T-helper 17 cell (primary cell): ENCODE measurements at regions not wholly inside any gene's neighbourhood (a gene's known extent, or its start where the extent isn't known, plus 50 kb on each side); places are given as distances from the start of the nearest gene placed in this dataset.
"Not testable (repeated sequence)": the region's sequence is repeated elsewhere in the genome, so short reads cannot be mapped to it uniquely, and the experiment has no call there.

Experiments used
- ATAC-seq: fragments of 150-1000 bp; cut with Tn5 transposase; 2 replicates; pipeline ENCODE4 v1.10.0; 2021; ENCODE audit warnings: mild to moderate bottlenecking, moderate library complexity
- DNase-seq, 3 donors: peaks; one replicate each; pipeline versions ENCODE4 v3.0.0 to v3.0.0-alpha.2; 2020 to 2021
- H3K9me3 ChIP-seq: one replicate; pipeline ENCODE4 v1.7.0; 2013; ENCODE audit warnings: low read length, mild to moderate bottlenecking; ENCODE audit not compliant: control insufficient read depth, poor library complexity, severe bottlenecking
- H3K27ac Mint-ChIP-seq: one replicate; pipeline ENCODE4 v1.8.0; 2022; ENCODE audit warnings: mild to moderate bottlenecking, moderate library complexity, mixed read lengths
- H3K27me3 Mint-ChIP-seq: one replicate; pipeline ENCODE4 v1.8.0; 2022; ENCODE audit warnings: mixed read lengths
- H3K36me3 Mint-ChIP-seq: one replicate; pipeline ENCODE4 v1.8.0; 2022; ENCODE audit warnings: low read depth, mixed read lengths
- H3K4me1 Mint-ChIP-seq: one replicate; pipeline ENCODE4 v1.8.0; 2022; ENCODE audit warnings: mild to moderate bottlenecking, mixed read lengths
- H3K4me3 Mint-ChIP-seq: one replicate; pipeline ENCODE4 v1.8.0; 2022; ENCODE audit warnings: mild to moderate bottlenecking, moderate library complexity, mixed read lengths

DNA sequence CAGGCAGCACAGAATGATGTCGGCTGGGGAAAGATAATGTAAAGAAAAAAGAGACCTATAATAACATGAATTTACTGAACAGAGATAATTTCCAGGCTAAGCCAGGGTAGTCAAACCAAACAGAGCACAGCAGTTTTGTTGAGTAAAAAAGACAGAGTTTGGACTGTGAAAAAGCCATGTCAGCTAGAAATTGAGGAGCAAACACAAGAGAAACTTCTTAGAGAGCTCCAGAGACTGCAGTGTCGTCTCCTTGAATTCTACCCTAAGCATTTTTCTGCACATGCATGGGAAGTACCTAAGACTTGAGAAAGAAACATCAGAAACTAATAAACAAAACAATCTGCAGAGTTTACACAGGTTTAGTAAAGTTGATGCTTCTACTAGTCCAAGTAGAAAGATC is 1098.8 kb upstream of the CDH8 start:
- Mint-ChIP-seq H3K27me3 (no peaks in the 10 kb centered on the region), H3K4me3 (no peak overlapping the region), H3K36me3 (no peaks in the 10 kb centered on the region), H3K4me1 (no peaks in the 10 kb centered on the region), H3K27ac (no peak overlapping the region)
- DNase-seq (no peak), ATAC-seq (no peak)
- no peaks in the 10 kb centered on the region for H3K9me3 ChIP-seq

DNA sequence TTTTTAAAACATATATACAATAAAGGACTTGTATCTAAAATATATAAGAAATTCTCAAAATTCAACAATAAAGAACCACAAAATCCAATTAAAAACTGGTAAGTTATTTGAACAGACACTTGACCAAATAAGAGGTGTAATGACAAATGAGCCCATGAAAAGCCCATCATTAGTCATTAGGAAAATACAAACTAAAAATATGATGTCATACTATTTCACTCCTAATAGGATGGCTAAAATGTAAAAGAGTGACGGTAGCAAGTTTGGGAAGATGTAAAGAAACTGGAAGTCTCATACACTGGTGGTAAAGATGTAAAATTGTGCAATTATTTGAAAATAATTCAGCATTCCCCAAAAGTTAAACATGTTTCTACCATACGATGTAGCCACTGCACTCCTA is 1095.3 kb upstream of the CDH8 start:
- no peaks in the 10 kb centered on the region for H3K36me3 Mint-ChIP-seq
- H3K4me1 Mint-ChIP-seq = no peaks in the 10 kb centered on the region
- H3K9me3 ChIP-seq = no peaks in the 10 kb centered on the region
- H3K27ac Mint-ChIP-seq = no peak overlapping the region
- DNase-seq (no peak), ATAC-seq (no peak)
- H3K4me3 Mint-ChIP-seq = no peak overlapping the region
- no peaks in the 10 kb centered on the region for H3K27me3 Mint-ChIP-seq

DNA sequence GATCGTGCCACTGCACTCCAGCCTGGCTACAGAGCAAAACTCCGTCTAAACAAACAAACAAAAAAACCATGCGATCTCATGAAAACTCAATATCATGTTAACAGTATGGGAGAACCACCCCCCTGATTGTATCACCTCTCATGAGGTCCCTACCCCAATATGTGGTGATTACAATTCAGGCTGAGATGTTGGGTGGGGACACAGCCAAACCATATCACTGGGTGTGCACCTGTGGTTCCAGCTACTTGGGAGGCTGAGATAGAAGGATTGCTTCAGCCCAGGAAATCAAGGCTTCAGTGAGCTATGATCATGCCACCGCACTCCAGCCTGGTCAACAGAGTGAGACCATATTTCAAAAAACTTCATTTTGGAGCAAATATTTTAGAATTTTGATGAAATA is 1094.7 kb upstream of the CDH8 start:
- DNase-seq = no peak
- no peak for ATAC-seq
- H3K9me3 ChIP-seq = no peaks in the 10 kb centered on the region
- H3K27me3 Mint-ChIP-seq = no peaks in the 10 kb centered on the region
- no peak overlapping the region for H3K4me3 Mint-ChIP-seq
- no peaks in the 10 kb centered on the region for H3K4me1 Mint-ChIP-seq
- H3K27ac Mint-ChIP-seq = no peak overlapping the region
- H3K36me3 Mint-ChIP-seq = no peaks in the 10 kb centered on the region

DNA sequence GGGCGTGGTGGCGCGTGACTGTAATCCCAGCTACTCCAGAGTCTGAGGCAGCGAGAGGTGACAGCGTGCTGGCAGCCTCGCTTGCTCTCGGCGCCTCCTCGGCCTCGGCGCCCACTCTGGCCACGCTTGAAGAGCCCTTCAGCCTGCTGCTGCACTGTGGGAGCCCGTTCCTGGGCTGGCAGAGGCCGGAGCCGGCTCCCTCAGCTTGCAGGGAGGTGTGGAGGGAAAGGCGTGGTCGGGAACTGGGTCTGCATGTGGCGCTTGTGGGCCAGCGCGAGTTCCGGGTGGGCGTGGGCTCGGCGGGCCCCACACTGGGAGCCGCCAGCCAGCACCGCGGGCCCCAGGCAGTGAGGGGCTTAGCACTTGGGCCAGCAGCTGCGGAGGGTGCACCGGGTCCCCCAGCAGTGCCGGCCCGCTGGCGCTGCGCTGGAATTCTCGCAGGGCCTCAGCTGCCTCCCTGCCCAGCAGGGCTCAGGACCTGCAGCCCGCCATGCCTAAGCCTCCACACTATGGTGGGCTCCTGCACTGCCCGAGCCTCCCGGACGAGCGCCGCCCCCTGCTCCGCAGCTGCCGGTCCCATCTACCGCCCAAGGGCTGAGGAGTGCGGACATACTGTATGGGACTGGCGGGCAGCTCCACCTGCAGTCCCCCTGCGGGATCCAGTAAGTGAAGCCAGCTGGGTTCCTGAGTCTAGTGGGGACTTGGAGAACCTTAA is 1093.3 kb upstream of the CDH8 start:
- no peaks in the 10 kb centered on the region for H3K36me3 Mint-ChIP-seq
- no peaks in the 10 kb centered on the region for H3K9me3 ChIP-seq
- no peaks in the 10 kb centered on the region for H3K4me1 Mint-ChIP-seq
- H3K27me3 Mint-ChIP-seq = no peaks in the 10 kb centered on the region
- DNase-seq (no peak), ATAC-seq (no peak)
- H3K27ac Mint-ChIP-seq = no peak overlapping the region
- no peak overlapping the region for H3K4me3 Mint-ChIP-seq

DNA sequence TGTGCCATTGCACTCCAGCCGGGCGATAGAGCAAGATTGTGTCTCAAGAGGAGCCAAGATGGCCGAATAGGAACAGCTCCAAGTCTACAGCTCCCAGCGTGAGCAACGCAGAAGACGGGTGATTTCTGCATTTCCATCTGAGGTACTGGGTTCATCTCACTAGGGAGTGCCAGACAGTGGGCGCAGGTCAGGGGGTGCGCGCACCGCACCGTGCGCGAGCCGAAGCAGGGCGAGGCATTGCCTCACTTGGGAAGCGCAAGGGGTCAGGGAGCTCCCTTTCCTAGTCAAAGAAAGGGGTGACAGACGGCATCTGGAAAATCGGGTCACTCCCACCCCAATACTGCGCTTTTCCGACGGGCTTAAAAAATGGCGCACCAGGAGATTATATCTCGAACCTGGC is 1083.7 kb upstream of the CDH8 start:
- not testable (repeated sequence) for H3K4me1 Mint-ChIP-seq, ATAC-seq, H3K9me3 ChIP-seq, H3K4me3 Mint-ChIP-seq, H3K27ac Mint-ChIP-seq, H3K36me3 Mint-ChIP-seq, DNase-seq, H3K27me3 Mint-ChIP-seq

DNA sequence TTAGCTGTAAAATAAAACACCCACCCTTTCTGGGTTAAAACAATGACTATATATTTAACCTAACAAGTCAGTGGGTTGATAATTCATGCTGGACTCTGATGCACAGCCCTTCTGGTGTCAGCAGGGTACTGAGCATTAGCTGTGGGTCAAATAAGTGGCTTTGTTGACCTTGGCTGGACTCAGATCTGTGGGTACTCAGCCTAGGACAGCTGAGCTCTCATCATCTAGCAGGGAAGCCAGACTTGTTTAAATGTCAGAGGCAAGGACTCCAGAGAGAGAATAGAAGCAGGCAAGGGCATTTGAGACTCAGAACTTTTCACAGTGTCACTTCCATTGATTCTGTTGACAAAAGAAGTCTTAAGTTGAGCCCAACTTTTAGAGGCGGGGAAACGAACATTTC is 1063.8 kb upstream of the CDH8 start:
- H3K4me1 Mint-ChIP-seq = no peaks in the 10 kb centered on the region

DNA sequence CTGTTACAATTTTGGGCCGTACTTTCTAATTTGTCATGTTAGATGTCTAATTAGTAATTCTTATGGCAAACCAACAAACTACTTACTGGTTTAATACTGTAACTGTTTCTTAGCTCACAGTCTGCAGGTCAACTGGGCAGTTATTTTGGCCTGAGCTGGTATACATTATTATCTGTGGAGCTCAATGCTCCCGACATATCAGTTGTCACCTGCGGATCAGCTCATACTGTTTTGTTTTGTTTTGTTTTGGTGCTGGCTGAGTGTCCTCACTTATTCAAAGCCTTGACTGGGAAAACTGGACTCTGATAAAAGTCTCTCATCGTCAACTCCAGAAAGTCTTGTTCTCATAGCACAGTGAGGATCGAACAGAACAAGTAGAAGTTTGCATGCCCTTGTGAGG is 1060.6 kb upstream of the CDH8 start:
- ATAC-seq (no peak), DNase-seq (no peak)
- Mint-ChIP-seq H3K27ac (no peak overlapping the region), H3K27me3 (no peaks in the 10 kb centered on the region), H3K4me1 (no peaks in the 10 kb centered on the region), H3K4me3 (no peak overlapping the region), H3K36me3 (no peaks in the 10 kb centered on the region)
- no peaks in the 10 kb centered on the region for H3K9me3 ChIP-seq

More for the DNA sequence above, 1063.8 kb upstream of the CDH8 start:
- Mint-ChIP-seq H3K27me3 (no peaks in the 10 kb centered on the region), H3K36me3 (no peaks in the 10 kb centered on the region), H3K27ac (no peak overlapping the region), H3K4me3 (no peak overlapping the region)
- no peaks in the 10 kb centered on the region for H3K9me3 ChIP-seq
- DNase-seq = no peak
- no peak for ATAC-seq

DNA sequence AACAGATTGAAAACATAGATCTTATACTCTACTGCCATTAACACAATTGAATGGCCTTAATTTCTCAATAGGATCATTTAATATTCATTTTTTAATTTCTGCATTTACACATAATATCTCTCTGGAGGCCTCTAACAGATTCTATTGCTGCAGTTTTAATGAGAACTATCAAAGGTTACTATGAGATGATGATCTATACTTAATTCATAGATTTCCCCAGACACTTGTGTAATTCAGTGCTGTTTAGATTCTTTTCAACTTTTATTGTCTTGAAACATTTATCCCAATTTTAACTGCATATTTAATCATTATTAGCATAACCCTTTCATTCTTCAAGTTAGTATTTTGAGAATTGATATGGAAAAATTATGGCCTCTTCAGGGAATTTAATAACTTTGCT is 1056.5 kb upstream of the CDH8 start:
- no peak for DNase-seq
- H3K4me3 Mint-ChIP-seq = no peak overlapping the region
- H3K4me1 Mint-ChIP-seq = no peaks in the 10 kb centered on the region
- no peak for ATAC-seq
- no peaks in the 10 kb centered on the region for H3K9me3 ChIP-seq
- H3K27me3 Mint-ChIP-seq = no peaks in the 10 kb centered on the region
- no peak overlapping the region for H3K27ac Mint-ChIP-seq
- no peaks in the 10 kb centered on the region for H3K36me3 Mint-ChIP-seq

DNA sequence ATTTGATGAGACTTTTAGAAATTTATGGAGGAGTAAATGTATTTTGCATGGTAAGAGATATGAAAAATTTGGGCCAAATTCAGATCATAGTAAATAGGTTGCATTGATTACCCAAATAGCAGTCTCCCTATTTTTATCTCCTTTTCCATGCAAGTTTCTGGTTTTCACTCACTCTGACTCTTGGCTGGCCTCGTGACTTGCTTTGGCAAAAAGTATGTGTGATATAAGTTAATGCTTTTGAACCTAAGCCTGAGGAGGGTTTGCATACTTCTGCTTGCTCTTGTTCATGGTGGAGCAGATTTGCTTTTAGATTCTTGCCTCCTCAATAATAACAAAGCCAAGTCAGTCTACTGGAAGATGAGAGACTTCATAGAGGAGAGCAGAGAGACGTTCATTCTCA is 1045.9 kb upstream of the CDH8 start:
- H3K27ac Mint-ChIP-seq = no peak overlapping the region
- ATAC-seq (no peak), DNase-seq (no peak)
- H3K27me3 Mint-ChIP-seq = no peaks in the 10 kb centered on the region
- H3K4me3 Mint-ChIP-seq = no peak overlapping the region
- H3K4me1 Mint-ChIP-seq = no peaks in the 10 kb centered on the region
- H3K9me3 ChIP-seq = no peaks in the 10 kb centered on the region
- H3K36me3 Mint-ChIP-seq = no peaks in the 10 kb centered on the region

DNA sequence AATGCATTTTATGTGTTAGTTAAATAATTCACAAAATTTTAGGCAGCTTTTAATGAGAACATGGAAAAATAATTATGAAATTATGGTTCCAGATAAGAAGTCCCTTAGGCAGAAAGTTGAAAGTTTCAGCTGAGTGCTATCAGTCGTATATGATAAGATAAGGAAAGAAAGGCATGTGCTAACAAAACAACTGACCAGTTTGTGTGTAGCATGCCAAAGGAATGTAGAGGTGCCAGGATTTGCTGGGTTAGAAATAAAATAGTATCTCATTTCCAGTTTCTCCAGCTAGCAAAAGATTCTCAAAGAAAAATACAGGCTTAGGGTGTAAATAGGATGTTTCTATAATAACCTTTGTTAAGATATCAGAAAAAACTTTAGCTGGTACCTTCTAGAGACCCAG is 1044.5 kb upstream of the CDH8 start:
- ATAC-seq (no peak), DNase-seq (no peak)
- no peaks in the 10 kb centered on the region for H3K36me3 Mint-ChIP-seq
- no peak overlapping the region for H3K4me3 Mint-ChIP-seq
- no peak overlapping the region for H3K27ac Mint-ChIP-seq
- no peaks in the 10 kb centered on the region for H3K27me3 Mint-ChIP-seq
- no peaks in the 10 kb centered on the region for H3K4me1 Mint-ChIP-seq
- no peaks in the 10 kb centered on the region for H3K9me3 ChIP-seq

DNA sequence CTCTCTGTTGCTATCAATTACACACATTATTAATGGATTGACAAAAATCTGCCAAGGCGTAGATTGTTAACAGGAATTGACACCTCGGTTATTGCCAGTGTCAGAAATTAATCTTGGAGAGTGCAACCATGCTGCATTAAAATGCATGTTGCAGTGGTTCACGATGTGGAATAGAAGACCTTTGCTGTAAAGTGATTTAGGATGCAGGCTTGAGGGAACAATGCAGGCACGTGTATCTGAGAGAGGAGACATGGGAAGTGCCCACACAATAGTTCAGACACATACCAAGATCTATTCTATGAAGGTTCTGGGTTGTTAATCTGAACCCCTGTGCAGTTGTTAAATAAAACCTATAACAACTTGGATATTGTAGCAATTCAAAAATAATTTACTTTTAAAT is 1032.8 kb upstream of the CDH8 start:
- ATAC-seq (no peak), DNase-seq (no peak)
- Mint-ChIP-seq H3K4me3 (no peak overlapping the region), H3K36me3 (no peaks in the 10 kb centered on the region), H3K27ac (no peak overlapping the region), H3K4me1 (no peaks in the 10 kb centered on the region), H3K27me3 (no peaks in the 10 kb centered on the region)
- peaks cover 3% of the 10 kb centered on the region for H3K9me3 ChIP-seq

DNA sequence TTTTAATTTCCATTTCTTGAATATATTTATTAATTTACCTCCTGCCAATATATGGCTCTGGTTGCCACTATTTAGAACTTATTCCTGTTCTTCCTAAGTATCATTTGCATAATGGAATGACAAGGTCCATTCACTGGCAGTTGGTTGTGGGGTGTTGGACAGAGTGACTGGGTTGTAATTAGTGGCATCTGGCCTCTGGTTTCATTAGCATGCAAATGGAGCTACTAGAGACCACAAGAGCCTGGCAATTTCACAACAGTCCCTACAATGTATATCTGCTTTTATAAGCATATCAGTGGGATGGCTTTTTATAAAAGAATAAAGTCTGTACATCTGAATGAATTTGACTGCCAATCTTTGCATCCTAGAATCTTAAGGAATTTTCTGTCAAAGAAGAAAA is 1030.9 kb upstream of the CDH8 start:
- no peak overlapping the region for H3K27ac Mint-ChIP-seq
- H3K36me3 Mint-ChIP-seq = no peaks in the 10 kb centered on the region
- H3K4me3 Mint-ChIP-seq = no peak overlapping the region

DNA sequence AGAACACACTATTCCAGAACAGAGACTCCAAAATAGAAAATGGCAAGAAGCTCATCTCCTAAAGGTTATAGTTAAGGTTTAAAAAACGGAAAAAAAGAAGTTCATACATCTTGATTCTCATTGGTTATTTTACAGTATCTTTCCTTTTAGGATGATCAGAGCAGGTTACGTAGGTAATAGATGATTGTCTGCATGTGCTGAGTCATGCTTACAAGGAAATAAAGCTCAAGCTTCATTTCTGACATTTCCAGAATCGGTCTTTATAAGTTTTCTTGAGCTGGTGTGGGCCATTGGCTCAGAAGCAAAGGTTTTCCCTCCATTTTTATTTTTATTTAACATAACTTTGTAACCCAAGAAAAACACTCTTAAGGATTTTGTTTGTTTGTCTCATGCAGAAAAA is 1030.3 kb upstream of the CDH8 start:
- Mint-ChIP-seq H3K4me3 (no peak overlapping the region), H3K27me3 (no peaks in the 10 kb centered on the region), H3K36me3 (no peaks in the 10 kb centered on the region), H3K4me1 (no peaks in the 10 kb centered on the region), H3K27ac (no peak overlapping the region)
- H3K9me3 ChIP-seq = peaks cover 3% of the 10 kb centered on the region
- ATAC-seq (no peak), DNase-seq (no peak)

More for the DNA sequence above, 1030.9 kb upstream of the CDH8 start:
- no peak for ATAC-seq
- H3K9me3 ChIP-seq = peaks cover 3% of the 10 kb centered on the region
- H3K4me1 Mint-ChIP-seq = no peaks in the 10 kb centered on the region
- no peak for DNase-seq
- no peaks in the 10 kb centered on the region for H3K27me3 Mint-ChIP-seq

DNA sequence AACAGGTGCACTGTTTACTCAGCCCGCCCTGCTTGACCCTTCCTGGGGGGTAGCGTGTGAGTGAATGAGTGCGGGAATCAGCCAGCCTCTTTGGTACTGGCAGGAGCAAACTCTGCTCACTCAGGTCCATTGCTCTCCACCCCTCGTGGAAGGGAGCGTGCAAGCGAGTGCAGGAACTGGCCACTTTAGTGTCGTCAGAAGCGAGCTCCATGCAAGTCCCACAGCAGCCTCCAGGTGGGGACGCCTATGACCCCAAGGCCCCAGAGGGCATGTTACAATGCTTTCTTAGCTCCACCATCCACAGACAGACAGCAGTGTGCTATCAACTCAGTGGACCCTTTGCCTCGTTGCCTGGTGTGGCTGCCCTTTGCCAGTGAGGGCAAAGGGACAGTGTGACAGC is 1025.1 kb upstream of the CDH8 start:
- Mint-ChIP-seq H3K36me3 (no peaks in the 10 kb centered on the region), H3K4me1 (no peaks in the 10 kb centered on the region), H3K27ac (no peak overlapping the region), H3K27me3 (no peaks in the 10 kb centered on the region), H3K4me3 (no peak overlapping the region)
- H3K9me3 ChIP-seq = peaks cover 5% of the 10 kb centered on the region
- ATAC-seq (no peak), DNase-seq (no peak)
